ENCODE measurements at regions not wholly inside any gene's neighbourhood (a gene's known extent, or its start where the extent isn't known, plus 50 kb on each side); places are given as distances from the start of the nearest gene placed in this dataset.

GRCh38 chr5:84590629-84591028 is 205.9 kb upstream of the EDIL3 start:
- no peak for DNase-seq

- DNase-seq = no peak
Measured at GRCh38 chr5:84589926-84590325, 205.2 kb upstream of the EDIL3 start.

GRCh38 chr5:84585218-84585617 is 200.5 kb upstream of the EDIL3 start:
- DNase-seq = no peak

- DNase-seq = no peak
Measured at GRCh38 chr5:84578226-84578625, 193.5 kb upstream of the EDIL3 start.

- DNase-seq = no peak
Measured at GRCh38 chr5:84573017-84573712, 188.5 kb upstream of the EDIL3 start.

- DNase-seq = no peak
Measured at GRCh38 chr5:84569307-84569706, 184.6 kb upstream of the EDIL3 start.

GRCh38 chr5:84568171-84568570 is 183.5 kb upstream of the EDIL3 start:
- no peak for DNase-seq

GRCh38 chr5:84565866-84566265 is 181.2 kb upstream of the EDIL3 start:
- DNase-seq = no peak

GRCh38 chr5:84564321-84565075 is 179.8 kb upstream of the EDIL3 start:
- peak; percentile 95 for DNase-seq

- DNase-seq = no peak
Measured at GRCh38 chr5:84550222-84550621, 165.5 kb upstream of the EDIL3 start.

GRCh38 chr5:84549054-84549453 is 164.4 kb upstream of the EDIL3 start:
- no peak for DNase-seq

- no peak for DNase-seq
Measured at GRCh38 chr5:84546686-84547085, 162.0 kb upstream of the EDIL3 start.

- DNase-seq = no peak
Measured at GRCh38 chr5:84536797-84537196, 152.1 kb upstream of the EDIL3 start.

GRCh38 chr5:84535281-84535680 is 150.6 kb upstream of the EDIL3 start:
- no peak for DNase-seq

- no peak for DNase-seq
Measured at GRCh38 chr5:84524491-84524890, 139.8 kb upstream of the EDIL3 start.

- DNase-seq = no peak
Measured at GRCh38 chr5:84518862-84519261, 134.2 kb upstream of the EDIL3 start.

- DNase-seq = no peak
Measured at GRCh38 chr5:84518370-84518769, 133.7 kb upstream of the EDIL3 start.

- no peak for DNase-seq
Measured at GRCh38 chr5:84506625-84507024, 121.9 kb upstream of the EDIL3 start.

- no peak for DNase-seq
Measured at GRCh38 chr5:84494453-84494852, 109.8 kb upstream of the EDIL3 start.

GRCh38 chr5:84487963-84488362 is 103.3 kb upstream of the EDIL3 start:
- DNase-seq = no peak

GRCh38 chr5:84480873-84481637 is 96.4 kb upstream of the EDIL3 start:
- DNase-seq = no peak

- DNase-seq = no peak
Measured at GRCh38 chr5:84478603-84479002, 93.9 kb upstream of the EDIL3 start.

- no peak for DNase-seq
Measured at GRCh38 chr5:84477485-84477884, 92.8 kb upstream of the EDIL3 start.

GRCh38 chr5:84474126-84474525 is 89.4 kb upstream of the EDIL3 start:
- no peak for DNase-seq
